ENCODE measurements at regions not wholly inside any gene's neighbourhood (a gene's known extent, or its start where the extent isn't known, plus 50 kb on each side); places are given as distances from the start of the nearest gene placed in this dataset.

GRCh38 chr3:145377301-145377700 is 783.7 kb downstream of the PLOD2 start:
- no peak for TF ChIP-seq CTCF (IDR thresholded peaks at IDR 0.05)
- no peak for TF ChIP-seq POLR2AphosphoS5 (IDR thresholded peaks at IDR 0.05; ENCODE audit: insufficient read depth in 1 of 2, low read depth in 1 of 2)
- TF ChIP-seq POLR2A (IDR thresholded peaks at IDR 0.05) = no peak
